Activated naive CD4-positive, alpha-beta T cell treated with anti-CD3 and anti-CD28 coated beads, Interleukin-2, amount 50 U/mL, for 72 hours (primary cell): ENCODE measurements at regions not wholly inside any gene's neighbourhood (a gene's known extent, or its start where the extent isn't known, plus 50 kb on each side); places are given as distances from the start of the nearest gene placed in this dataset.

Source experiments
- ATAC-seq, 2 donors: fragments of 150-1000 bp; cut with Tn5 transposase; 2 replicates each; pipeline ENCODE4 v1.10.0; 2021; ENCODE audit warnings: mild to moderate bottlenecking in 2 of 2, moderate library complexity in 2 of 2
- DNase-seq, 2 donors: peaks; one replicate each; pipeline ENCODE4 v3.0.0; 2021 to 2022; ENCODE audit warnings: low spot score in 2 of 2
- H3K27ac Mint-ChIP-seq, 2 donors: one replicate each; pipeline ENCODE4 v1.8.0; 2022; ENCODE audit warnings: mild to moderate bottlenecking in 2 of 2, mixed read lengths in 2 of 2
- H3K36me3 Mint-ChIP-seq, 2 donors: one replicate each; pipeline ENCODE4 v1.8.0; 2022; ENCODE audit warnings: mixed read lengths in 2 of 2
- H3K9me3 Mint-ChIP-seq, 2 donors: one replicate each; pipeline ENCODE4 v1.8.0; 2022; ENCODE audit warnings: mixed read lengths in 2 of 2

- Mint-ChIP-seq H3K36me3 (peaks cover 8 to 9% of the 10 kb centered on the region in 2 donors), H3K9me3 (no peaks in the 10 kb centered on the region), H3K27ac (no peak overlapping the region)
- no peak for DNase-seq
- ATAC-seq = no peak
These were observed 134.7 kb upstream of the CCDC54 start for GRCh38 chr3:107242579-107242978.

- DNase-seq (no peak), ATAC-seq (no peak)
- no peaks in the 10 kb centered on the region for H3K36me3 Mint-ChIP-seq
- H3K9me3 Mint-ChIP-seq = no peaks in the 10 kb centered on the region
- H3K27ac Mint-ChIP-seq = no peak overlapping the region
These were observed 130.1 kb upstream of the CCDC54 start for GRCh38 chr3:107247116-107247515.

- H3K27ac Mint-ChIP-seq = peak overlapping the region in 1 of 2 donors; percentile 46
- no peaks in the 10 kb centered on the region for H3K36me3 Mint-ChIP-seq
- no peak for ATAC-seq
- no peaks in the 10 kb centered on the region for H3K9me3 Mint-ChIP-seq
- DNase-seq = no peak
These were observed 128.1 kb upstream of the CCDC54 start for GRCh38 chr3:107249132-107249531.

GRCh38 chr3:107250221-107250620 lies 127.0 kb upstream of the CCDC54 start:
- H3K9me3 Mint-ChIP-seq = no peaks in the 10 kb centered on the region
- H3K27ac Mint-ChIP-seq = no peak overlapping the region
- ATAC-seq (no peak), DNase-seq (no peak)
- H3K36me3 Mint-ChIP-seq = no peaks in the 10 kb centered on the region

GRCh38 chr3:107251819-107252218 lies 125.4 kb upstream of the CCDC54 start:
- DNase-seq = no peak
- H3K9me3 Mint-ChIP-seq = no peaks in the 10 kb centered on the region
- no peak for ATAC-seq
- no peak overlapping the region for H3K27ac Mint-ChIP-seq
- H3K36me3 Mint-ChIP-seq = no peaks in the 10 kb centered on the region

GRCh38 chr3:107256963-107257362 lies 120.3 kb upstream of the CCDC54 start:
- Mint-ChIP-seq H3K36me3 (no peaks in the 10 kb centered on the region), H3K27ac (no peak overlapping the region), H3K9me3 (no peaks in the 10 kb centered on the region)
- no peak for DNase-seq
- ATAC-seq = no peak

GRCh38 chr3:107258300-107258699 lies 118.9 kb upstream of the CCDC54 start:
- Mint-ChIP-seq H3K9me3 (no peaks in the 10 kb centered on the region), H3K27ac (no peak overlapping the region), H3K36me3 (no peaks in the 10 kb centered on the region)
- DNase-seq = no peak
- no peak for ATAC-seq

- no peak for ATAC-seq
- H3K27ac Mint-ChIP-seq = no peak overlapping the region
- no peaks in the 10 kb centered on the region for H3K36me3 Mint-ChIP-seq
- no peak for DNase-seq
- no peaks in the 10 kb centered on the region for H3K9me3 Mint-ChIP-seq
These were observed 117.0 kb upstream of the CCDC54 start for GRCh38 chr3:107260207-107260606.

GRCh38 chr3:107263269-107264021 lies 113.8 kb upstream of the CCDC54 start:
- H3K9me3 Mint-ChIP-seq = no peaks in the 10 kb centered on the region
- H3K36me3 Mint-ChIP-seq = no peaks in the 10 kb centered on the region
- peak overlapping the region in 1 of 2 donors; percentile 12 for H3K27ac Mint-ChIP-seq
- DNase-seq = no peak
- ATAC-seq = no peak

GRCh38 chr3:107264888-107265287 lies 112.4 kb upstream of the CCDC54 start:
- no peaks in the 10 kb centered on the region for H3K36me3 Mint-ChIP-seq
- ATAC-seq (no peak), DNase-seq (no peak)
- H3K27ac Mint-ChIP-seq = no peak overlapping the region
- H3K9me3 Mint-ChIP-seq = no peaks in the 10 kb centered on the region

GRCh38 chr3:107265526-107265925 lies 111.7 kb upstream of the CCDC54 start:
- no peak for DNase-seq
- Mint-ChIP-seq H3K9me3 (no peaks in the 10 kb centered on the region), H3K36me3 (no peaks in the 10 kb centered on the region), H3K27ac (no peak overlapping the region)
- ATAC-seq = no peak

GRCh38 chr3:107268469-107268868 lies 108.8 kb upstream of the CCDC54 start:
- H3K36me3 Mint-ChIP-seq = no peaks in the 10 kb centered on the region
- no peak overlapping the region for H3K27ac Mint-ChIP-seq
- no peak for DNase-seq
- ATAC-seq = no peak
- H3K9me3 Mint-ChIP-seq = no peaks in the 10 kb centered on the region

GRCh38 chr3:107269136-107269535 lies 108.1 kb upstream of the CCDC54 start:
- DNase-seq = no peak
- no peak for ATAC-seq
- no peaks in the 10 kb centered on the region for H3K36me3 Mint-ChIP-seq
- H3K27ac Mint-ChIP-seq = no peak overlapping the region
- H3K9me3 Mint-ChIP-seq = no peaks in the 10 kb centered on the region

GRCh38 chr3:107271787-107272387 lies 105.4 kb upstream of the CCDC54 start:
- ATAC-seq = no peak
- no peaks in the 10 kb centered on the region for H3K9me3 Mint-ChIP-seq
- DNase-seq = no peak
- no peak overlapping the region for H3K27ac Mint-ChIP-seq
- no peaks in the 10 kb centered on the region for H3K36me3 Mint-ChIP-seq

GRCh38 chr3:107272471-107272870 lies 104.8 kb upstream of the CCDC54 start:
- H3K36me3 Mint-ChIP-seq = no peaks in the 10 kb centered on the region
- H3K27ac Mint-ChIP-seq = no peak overlapping the region
- H3K9me3 Mint-ChIP-seq = no peaks in the 10 kb centered on the region
- no peak for ATAC-seq
- no peak for DNase-seq

GRCh38 chr3:107272885-107273284 lies 104.4 kb upstream of the CCDC54 start:
- ATAC-seq = no peak

GRCh38 chr3:107273771-107274170 lies 103.5 kb upstream of the CCDC54 start:
- DNase-seq = no peak
- no peak for ATAC-seq
- no peaks in the 10 kb centered on the region for H3K9me3 Mint-ChIP-seq

More at GRCh38 chr3:107272885-107273284, 104.4 kb upstream of the CCDC54 start:
- no peaks in the 10 kb centered on the region for H3K36me3 Mint-ChIP-seq
- H3K27ac Mint-ChIP-seq = no peak overlapping the region
- no peak for DNase-seq
- no peaks in the 10 kb centered on the region for H3K9me3 Mint-ChIP-seq

GRCh38 chr3:107275511-107275910 lies 101.7 kb upstream of the CCDC54 start:
- no peaks in the 10 kb centered on the region for H3K36me3 Mint-ChIP-seq
- DNase-seq (no peak), ATAC-seq (no peak)
- H3K27ac Mint-ChIP-seq = peak overlapping the region in 1 of 2 donors; percentile 24
- H3K9me3 Mint-ChIP-seq = no peaks in the 10 kb centered on the region

More at GRCh38 chr3:107273771-107274170, 103.5 kb upstream of the CCDC54 start:
- H3K36me3 Mint-ChIP-seq = no peaks in the 10 kb centered on the region
- H3K27ac Mint-ChIP-seq = no peak overlapping the region
